Breast epithelium (tissue), 4 donors: ENCODE measurements at regions not wholly inside any gene's neighbourhood (a gene's known extent, or its start where the extent isn't known, plus 50 kb on each side); places are given as distances from the start of the nearest gene placed in this dataset.
"Not testable (repeated sequence)": the region's sequence is repeated elsewhere in the genome, so short reads cannot be mapped to it uniquely, and the experiment has no call there.

Source experiments
- DNase-seq, 2 donors: peaks; one replicate each; pipeline ENCODE4 v3.0.0-alpha.2; 2019; ENCODE audit warnings: low spot score in 2 of 2
- H3K27ac ChIP-seq, 2 donors: fragments of 200-600 bp; sonication (generic) in 1 of 2; one replicate each; pipeline ENCODE4 v1.5.1; 2016 to 2019; ENCODE audit warnings: mild to moderate bottlenecking in 1 of 2
- H3K27me3 ChIP-seq, 2 donors: fragments of 200-600 bp; sonication (generic) in 1 of 2; one replicate each; pipeline versions ENCODE4 v1.5.1 to v1.6.0; 2017 to 2019; ENCODE audit warnings: control low read depth in 1 of 2, mild to moderate bottlenecking in 1 of 2
- H3K36me3 ChIP-seq: fragments of 200-600 bp; one replicate; pipeline ENCODE4 v1.5.1; 2019
- H3K4me1 ChIP-seq, 2 donors: fragments of 200-600 bp; sonication (generic); one replicate each; pipeline ENCODE4 v1.5.1; 2016 to 2019; ENCODE audit warnings: control low read depth in 1 of 2
- H3K4me3 ChIP-seq, 3 donors: fragments of 200-600 bp; sonication (generic); 1 replicate in 2 of 3; 2 replicates in 1 of 3; pipeline ENCODE4 v1.5.1; 2016 to 2019; ENCODE audit warnings: mild to moderate bottlenecking in 3 of 3, moderate library complexity in 2 of 3
- H3K9me3 ChIP-seq, 2 donors: fragments of 200-600 bp; sonication (generic) in 1 of 2; one replicate each; pipeline ENCODE4 v1.5.1; 2016 to 2019; ENCODE audit warnings: control low read depth in 1 of 2
- CTCF ChIP-seq, 3 donors: fragments of 450-650 bp; IDR thresholded peaks; one replicate each; pipeline ENCODE4 v1.5.1; 2016 to 2017; ENCODE audit warnings: antibody characterized with exemption in 3 of 3, mild to moderate bottlenecking in 3 of 3, moderate library complexity in 3 of 3
- POLR2A ChIP-seq: fragments of 450-650 bp; IDR thresholded peaks from one replicate; pipeline ENCODE4 v1.6.1; 2016; ENCODE audit warnings: antibody characterized with exemption, mild to moderate bottlenecking, moderate library complexity
- POLR2AphosphoS5 ChIP-seq, 3 donors: sonication (generic); formaldehyde crosslinking; IDR thresholded peaks; one replicate each; pipeline ENCODE4 v1.6.1; 2017; ENCODE audit warnings: antibody characterized with exemption in 3 of 3
- intact Hi-C: fragments of 100-400 bp; cut with DNase I; formaldehyde crosslinking; loops from one replicate; pipeline ENCODE4 v1.15.1; 2023; ENCODE audit warnings: low total_unique reads

- DNase-seq = no peak
- no peak overlapping the region for H3K27ac ChIP-seq
- no peaks in the 10 kb centered on the region for H3K27me3 ChIP-seq
- H3K4me1 ChIP-seq = no peaks in the 10 kb centered on the region
- TF ChIP-seq POLR2A (no peak), POLR2AphosphoS5 (IDR thresholded peaks at IDR 0.05) (no peak), CTCF (IDR thresholded peaks at IDR 0.05) (no peak)
- H3K9me3 ChIP-seq = no peaks in the 10 kb centered on the region
- no peaks in the 10 kb centered on the region for H3K36me3 ChIP-seq
- no peak overlapping the region for H3K4me3 ChIP-seq
- intact Hi-C loops = no loop called here
Observed at GRCh38 chr1:208344202-208344857, 100.1 kb upstream of the PLXNA2 start.

- TF ChIP-seq POLR2A (no peak), POLR2AphosphoS5 (IDR thresholded peaks at IDR 0.05) (no peak), CTCF (IDR thresholded peaks at IDR 0.05) (no peak)
- no peaks in the 10 kb centered on the region for H3K27me3 ChIP-seq
- H3K4me3 ChIP-seq = no peak overlapping the region
- H3K4me1 ChIP-seq = no peaks in the 10 kb centered on the region
- intact Hi-C loops = no loop called here
- no peak for DNase-seq
- H3K27ac ChIP-seq = no peak overlapping the region
- no peaks in the 10 kb centered on the region for H3K9me3 ChIP-seq
- H3K36me3 ChIP-seq = no peaks in the 10 kb centered on the region
Observed at GRCh38 chr1:208347191-208347590, 103.0 kb upstream of the PLXNA2 start.

GRCh38 chr1:208349694-208350330 lies 105.6 kb upstream of the PLXNA2 start:
- H3K4me1 ChIP-seq = no peaks in the 10 kb centered on the region
- H3K27ac ChIP-seq = no peak overlapping the region
- H3K9me3 ChIP-seq = no peaks in the 10 kb centered on the region
- no peaks in the 10 kb centered on the region for H3K27me3 ChIP-seq
- DNase-seq = no peak
- TF ChIP-seq POLR2AphosphoS5 (IDR thresholded peaks at IDR 0.05) (no peak), CTCF (IDR thresholded peaks at IDR 0.05) (no peak), POLR2A (no peak)
- H3K36me3 ChIP-seq = no peaks in the 10 kb centered on the region
- intact Hi-C loops = no loop called here
- no peak overlapping the region for H3K4me3 ChIP-seq

- H3K4me3 ChIP-seq = no peak overlapping the region
- H3K4me1 ChIP-seq = no peaks in the 10 kb centered on the region
- DNase-seq = no peak
- no peaks in the 10 kb centered on the region for H3K27me3 ChIP-seq
- no peaks in the 10 kb centered on the region for H3K36me3 ChIP-seq
- no peak overlapping the region for H3K27ac ChIP-seq
- TF ChIP-seq POLR2AphosphoS5 (IDR thresholded peaks at IDR 0.05) (no peak), POLR2A (no peak), CTCF (IDR thresholded peaks at IDR 0.05) (no peak)
- no peaks in the 10 kb centered on the region for H3K9me3 ChIP-seq
- intact Hi-C loops = no loop called here
Observed at GRCh38 chr1:208350815-208351214, 106.6 kb upstream of the PLXNA2 start.

- Histone ChIP-seq H3K4me3 (no peak overlapping the region), H3K27ac (no peak overlapping the region), H3K27me3 (no peaks in the 10 kb centered on the region), H3K36me3 (no peaks in the 10 kb centered on the region), H3K9me3 (no peaks in the 10 kb centered on the region), H3K4me1 (no peaks in the 10 kb centered on the region)
- DNase-seq = no peak
- intact Hi-C loops = no loop called here
- TF ChIP-seq CTCF (IDR thresholded peaks at IDR 0.05) (no peak), POLR2A (no peak), POLR2AphosphoS5 (IDR thresholded peaks at IDR 0.05) (no peak)
Observed at GRCh38 chr1:208351838-208352237, 107.7 kb upstream of the PLXNA2 start.

- intact Hi-C loops, H3K27me3 ChIP-seq, H3K9me3 ChIP-seq, H3K27ac ChIP-seq, DNase-seq, H3K36me3 ChIP-seq, H3K4me1 ChIP-seq, H3K4me3 ChIP-seq: not testable (repeated sequence)
Observed at GRCh38 chr1:208353797-208354196, 109.6 kb upstream of the PLXNA2 start.
